H7 (cell line): ENCODE measurements at regions not wholly inside any gene's neighbourhood (a gene's known extent, or its start where the extent isn't known, plus 50 kb on each side); places are given as distances from the start of the nearest gene placed in this dataset.
"Not testable (repeated sequence)": the region's sequence is repeated elsewhere in the genome, so short reads cannot be mapped to it uniquely, and the experiment has no call there.

Experiments used
- DNase-seq: peaks from one replicate; pipeline ENCODE4 v3.0.0; 2012
- H3K27me3 ChIP-seq: 2 replicates; pipeline ENCODE4 v1.6.0; 2011; ENCODE audit warnings: mild to moderate bottlenecking, low read length; ENCODE audit not compliant: control insufficient read depth, insufficient read depth
- H3K36me3 ChIP-seq: replicated peaks from 2 replicates; pipeline ENCODE4 v1.5.1; 2011; ENCODE audit warnings: low read length; ENCODE audit not compliant: control insufficient read depth, insufficient read depth
- H3K4me3 ChIP-seq: 2 replicates; pipeline ENCODE4 v1.5.1; 2011; ENCODE audit warnings: low read depth, mild to moderate bottlenecking, control low read depth, low read length, moderate library complexity; ENCODE audit not compliant: insufficient read depth

GRCh38 chr2:234259440-234259839, 208.9 kb downstream of the SPP2 start:
- no peak overlapping the region for H3K4me3 ChIP-seq
- no peaks in the 10 kb centered on the region for H3K36me3 ChIP-seq

DNA sequence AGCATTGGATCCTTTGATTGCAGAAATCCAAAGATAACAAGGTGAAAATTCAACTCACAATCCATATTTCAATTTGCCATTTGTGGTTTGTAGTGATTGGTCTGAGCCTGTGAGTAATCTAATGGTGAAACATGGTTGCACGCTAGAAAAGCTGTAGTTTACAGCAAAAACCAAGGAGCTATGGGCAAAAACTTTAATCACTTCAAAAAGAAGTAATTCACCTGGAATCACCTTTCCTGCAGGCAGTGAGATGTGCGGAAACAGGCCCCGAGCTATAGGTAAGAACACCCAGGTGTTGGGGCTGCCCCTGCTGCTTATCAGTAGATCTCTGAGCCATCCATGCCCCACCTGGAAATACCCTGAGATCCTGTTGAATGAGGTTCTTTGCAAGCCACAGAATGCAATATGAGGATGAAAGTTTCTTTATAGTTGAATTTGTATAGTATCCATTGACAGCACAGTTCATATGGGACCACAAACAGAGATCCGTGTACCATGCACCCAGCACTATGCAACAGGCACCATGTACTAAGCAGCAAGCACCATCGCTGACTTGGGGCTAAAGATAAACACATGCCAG, 208.2 kb downstream of the SPP2 start:
- no peak for DNase-seq
- Histone ChIP-seq H3K4me3 (no peak overlapping the region), H3K36me3 (no peaks in the 10 kb centered on the region), H3K27me3 (no peaks in the 10 kb centered on the region)

More at GRCh38 chr2:234259440-234259839, 208.9 kb downstream of the SPP2 start:
- H3K27me3 ChIP-seq, result no peaks in the 10 kb centered on the region
- no peak for DNase-seq

GRCh38 chr2:234257859-234258561, 207.5 kb downstream of the SPP2 start:
- Histone ChIP-seq H3K4me3 (no peak overlapping the region), H3K36me3 (no peaks in the 10 kb centered on the region), H3K27me3 (no peaks in the 10 kb centered on the region)
- peak; percentile 68 for DNase-seq

GRCh38 chr2:234256516-234256915, 206.0 kb downstream of the SPP2 start:
- no peak for DNase-seq
- Histone ChIP-seq H3K27me3 (no peaks in the 10 kb centered on the region), H3K36me3 (no peaks in the 10 kb centered on the region), H3K4me3 (no peak overlapping the region)

GRCh38 chr2:234254783-234255521, 204.4 kb downstream of the SPP2 start:
- no peak overlapping the region for H3K4me3 ChIP-seq
- DNase-seq, result no peak
- H3K36me3 ChIP-seq, result no peaks in the 10 kb centered on the region
- no peaks in the 10 kb centered on the region for H3K27me3 ChIP-seq

DNA sequence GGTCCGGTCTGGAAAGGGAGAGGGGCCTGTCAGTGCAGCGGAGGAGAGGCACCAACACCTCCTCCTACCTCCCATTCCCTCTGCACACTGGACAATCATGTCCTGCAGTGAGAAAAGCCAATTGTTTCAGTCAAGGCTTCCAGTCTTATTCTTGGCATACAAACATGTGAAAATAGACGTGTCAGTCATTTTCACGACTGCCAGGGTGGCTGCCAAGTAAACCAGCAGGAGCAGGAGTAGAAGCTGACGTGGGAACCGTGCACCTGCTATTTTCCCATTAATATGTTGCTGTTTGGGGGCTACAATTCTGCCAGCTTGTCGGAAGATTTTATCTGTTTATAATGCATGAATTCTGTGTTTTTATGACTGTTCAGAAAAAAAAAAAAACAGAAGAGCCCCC, 202.3 kb downstream of the SPP2 start:
- Histone ChIP-seq H3K36me3 (no peaks in the 10 kb centered on the region), H3K27me3 (no peaks in the 10 kb centered on the region), H3K4me3 (no peak overlapping the region)
- no peak for DNase-seq

DNA sequence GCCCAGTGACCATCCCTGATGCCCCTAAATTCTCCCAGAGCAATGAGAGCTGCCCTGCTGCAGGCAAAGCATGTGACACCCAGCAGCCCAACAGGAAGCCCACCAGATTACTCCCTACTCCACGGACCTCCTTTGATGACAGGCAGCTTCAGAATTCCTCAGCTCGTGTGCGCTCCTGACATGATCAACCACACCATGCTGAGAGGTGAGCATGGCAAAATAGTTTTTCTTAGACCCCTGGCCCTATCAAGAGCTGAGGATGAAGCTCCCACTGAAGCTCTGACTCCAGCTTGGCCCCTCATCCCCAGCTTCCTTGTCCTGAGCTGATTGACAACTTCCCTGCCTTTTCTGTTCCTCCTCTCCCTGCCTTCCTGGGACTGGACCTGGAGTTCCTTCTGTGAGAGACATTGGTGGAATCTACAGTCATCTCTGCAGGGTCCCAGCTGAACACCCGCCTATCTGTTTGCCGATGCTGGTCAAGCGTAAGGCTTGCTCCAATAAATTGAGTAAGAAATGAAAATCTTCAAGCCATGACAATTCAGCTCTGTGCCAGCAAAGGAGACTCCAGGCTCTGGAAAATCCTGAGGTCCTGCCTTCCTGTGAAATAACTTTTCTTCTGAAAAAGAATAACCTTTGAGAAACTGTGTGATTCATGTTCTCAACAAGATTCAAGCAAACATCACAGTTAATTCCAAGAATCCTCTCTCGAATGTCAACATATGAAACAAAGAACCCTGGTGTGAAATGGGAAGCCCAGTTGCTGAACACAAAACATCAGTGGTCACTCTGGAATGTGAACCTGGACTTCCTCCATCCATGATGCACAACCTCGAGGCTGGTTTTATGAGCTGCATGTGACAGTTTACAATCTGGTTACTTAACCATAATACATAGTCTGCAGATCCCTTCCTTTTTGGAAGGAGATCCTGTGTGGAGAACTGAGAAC, 201.1 kb downstream of the SPP2 start:
- DNase-seq, result no peak
- Histone ChIP-seq H3K36me3 (no peaks in the 10 kb centered on the region), H3K27me3 (no peaks in the 10 kb centered on the region), H3K4me3 (no peak overlapping the region)

DNA sequence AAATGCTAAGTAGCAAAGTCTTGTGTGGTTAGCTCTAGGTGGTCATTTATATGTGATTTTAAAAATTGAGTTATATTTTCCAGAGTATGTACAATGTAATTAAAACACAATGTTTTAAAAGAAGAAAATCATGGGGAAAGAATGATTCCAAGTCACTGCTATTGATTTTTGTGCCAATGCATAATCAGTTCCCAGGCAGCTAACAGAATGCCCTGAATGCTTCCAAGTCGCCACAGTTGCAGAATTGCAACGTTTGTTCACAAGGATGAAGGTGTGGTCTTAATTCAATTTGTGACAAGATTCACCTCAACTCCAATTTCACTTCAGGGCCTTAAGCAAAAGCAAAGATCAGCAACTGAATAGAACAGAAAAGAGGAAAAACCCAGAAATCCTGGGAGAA, 200.4 kb downstream of the SPP2 start:
- no peak for DNase-seq

DNA sequence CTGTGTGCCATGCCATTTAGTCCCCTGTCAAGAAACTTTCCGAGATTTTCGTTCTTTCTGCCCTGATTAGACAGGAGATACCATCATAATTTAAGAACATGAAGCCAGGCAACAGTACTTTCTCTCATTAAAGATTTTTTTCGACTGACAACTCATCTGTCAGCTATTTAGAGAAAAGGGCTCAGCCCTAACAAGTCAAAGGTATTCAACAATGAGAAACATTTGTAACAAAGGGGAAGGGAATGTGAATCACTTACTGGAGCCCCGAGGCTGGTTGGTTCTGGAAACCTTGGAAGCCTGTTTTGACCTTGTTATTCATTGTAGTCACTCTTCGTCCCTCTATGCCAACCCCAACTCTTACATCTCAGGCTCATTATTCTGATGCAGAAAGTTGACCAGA, 199.4 kb downstream of the SPP2 start:
- H3K27me3 ChIP-seq, result no peaks in the 10 kb centered on the region
- H3K36me3 ChIP-seq, result no peaks in the 10 kb centered on the region
- no peak for DNase-seq
- no peak overlapping the region for H3K4me3 ChIP-seq

More for the DNA sequence above, 200.4 kb downstream of the SPP2 start:
- no peaks in the 10 kb centered on the region for H3K36me3 ChIP-seq
- no peak overlapping the region for H3K4me3 ChIP-seq
- no peaks in the 10 kb centered on the region for H3K27me3 ChIP-seq

DNA sequence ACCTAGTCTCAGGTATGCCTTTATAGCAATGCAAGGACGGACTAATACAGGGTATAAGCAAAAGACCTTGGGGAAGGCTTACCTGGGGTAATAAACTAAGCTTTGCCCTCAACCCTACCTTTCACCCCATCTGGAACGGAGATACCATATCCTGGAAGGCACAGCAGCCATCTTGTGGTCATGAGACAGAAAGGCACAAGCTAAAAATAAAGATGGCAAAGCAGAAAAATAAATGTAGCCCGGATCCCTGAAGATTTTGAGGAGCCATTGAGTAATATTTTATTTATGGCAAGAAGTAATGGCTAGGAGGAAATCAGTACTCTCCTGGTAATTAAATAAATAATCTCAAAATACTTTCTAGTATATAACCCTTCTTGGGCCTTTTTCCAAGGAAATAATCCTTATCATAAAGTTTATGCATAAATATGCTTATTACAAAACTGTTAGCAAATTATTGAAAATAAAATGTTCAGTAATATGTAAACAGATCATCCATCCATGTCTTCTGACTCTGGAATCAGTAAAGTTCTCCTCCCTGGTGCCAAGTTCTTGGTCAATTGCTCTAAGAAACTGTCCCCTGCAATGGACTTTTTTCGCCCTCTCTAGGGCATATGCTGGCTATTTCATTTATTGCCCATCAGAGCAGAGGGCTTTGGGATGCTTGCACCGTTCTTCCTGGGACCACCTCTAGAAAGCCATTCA, 198.7 kb downstream of the SPP2 start:
- no peak for DNase-seq
- no peak overlapping the region for H3K4me3 ChIP-seq
- no peaks in the 10 kb centered on the region for H3K27me3 ChIP-seq
- H3K36me3 ChIP-seq, result no peaks in the 10 kb centered on the region

- not testable (repeated sequence) for DNase-seq, H3K4me3 ChIP-seq, H3K27me3 ChIP-seq, H3K36me3 ChIP-seq
Observed at GRCh38 chr2:234248213-234248710, 197.8 kb downstream of the SPP2 start.

GRCh38 chr2:234247453-234248180, 197.1 kb downstream of the SPP2 start:
- Histone ChIP-seq H3K27me3 (no peaks in the 10 kb centered on the region), H3K4me3 (no peak overlapping the region), H3K36me3 (no peaks in the 10 kb centered on the region)
- DNase-seq, result no peak

GRCh38 chr2:234245945-234246344, 195.4 kb downstream of the SPP2 start:
- DNase-seq, result no peak
- no peak overlapping the region for H3K4me3 ChIP-seq
- no peaks in the 10 kb centered on the region for H3K27me3 ChIP-seq
- H3K36me3 ChIP-seq, result no peaks in the 10 kb centered on the region
